GM12874 (cell line): ENCODE measurements at regions not wholly inside any gene's neighbourhood (a gene's known extent, or its start where the extent isn't known, plus 50 kb on each side); places are given as distances from the start of the nearest gene placed in this dataset.

Experiments used
- CTCF ChIP-seq: IDR thresholded peaks from 2 replicates; pipeline ENCODE4 v1.5.1; 2011; ENCODE audit warnings: low read depth, mild to moderate bottlenecking, control low read depth, low read length, moderate library complexity; ENCODE audit not compliant: insufficient read depth

- no peak for TF ChIP-seq CTCF
These were observed 82.8 kb upstream of the IPO9 start for GRCh38 chr1:201746156-201746555.

- TF ChIP-seq CTCF, result no peak
These were observed 81.7 kb upstream of the IPO9 start for GRCh38 chr1:201747261-201747660.

- TF ChIP-seq CTCF, result no peak
These were observed 80.6 kb upstream of the IPO9 start for GRCh38 chr1:201748335-201748734.

GRCh38 chr1:201749059-201749690 is 79.8 kb upstream of the IPO9 start:
- no peak for TF ChIP-seq CTCF

GRCh38 chr1:201750120-201750519 is 78.8 kb upstream of the IPO9 start:
- no peak for TF ChIP-seq CTCF

- TF ChIP-seq CTCF, result no peak
These were observed 78.0 kb upstream of the IPO9 start for GRCh38 chr1:201750934-201751333.

GRCh38 chr1:201751872-201752271 is 77.1 kb upstream of the IPO9 start:
- no peak for TF ChIP-seq CTCF
